B cell (primary cell): ENCODE measurements at regions not wholly inside any gene's neighbourhood (a gene's known extent, or its start where the extent isn't known, plus 50 kb on each side); places are given as distances from the start of the nearest gene placed in this dataset.

Experiments
- ATAC-seq: fragments of 200-7000 bp; cut with Tn5 transposase; one replicate; pipeline ENCODE4 v1.10.0; 2021; ENCODE audit warnings: low read depth, mild to moderate bottlenecking, moderate number of reproducible peaks, moderate library complexity
- CTCF ChIA-PET: fragments of 350-600 bp; sonication (Branson Sonifier 250); formaldehyde crosslinking; loops from one replicate; lab custom pipeline; 2021; ENCODE audit warnings: antibody characterized with exemption, inconsistent platforms; lab: Charles Lee
- POLR2A ChIA-PET: fragments of 350-600 bp; sonication (Branson Sonifier 250); formaldehyde crosslinking; loops from one replicate; lab custom pipeline; 2021; ENCODE audit warnings: antibody characterized with exemption; lab: Charles Lee
- DNase-seq: peaks from one replicate; pipeline ENCODE4 v3.0.0; 2013
- H2AFZ ChIP-seq: 2 replicates; pipeline ENCODE4 v1.6.1; 2012; ENCODE audit warnings: mild to moderate bottlenecking, low read depth, low read length; ENCODE audit not compliant: insufficient read depth, poor library complexity, severe bottlenecking
- H3K27ac ChIP-seq, 2 donors: 1 replicate in 1 of 2; 2 replicates in 1 of 2; pipeline ENCODE4 v1.5.1; 2012 to 2013; ENCODE audit warnings: low read length in 2 of 2, mild to moderate bottlenecking in 2 of 2, moderate library complexity in 1 of 2
- H3K27me3 ChIP-seq, 4 experiments: fragments of 200-600 bp in 1 of 4; sonication (generic) in 1 of 4; replicated peaks in 1 of 4; 1 replicate in 2 of 4; 2 replicates in 2 of 4; pipeline versions ENCODE4 v1.6.1 to v1.7.0; 2013 to 2016; ENCODE audit warnings: low read length in 3 of 4, mild to moderate bottlenecking in 2 of 4, mixed read lengths in 1 of 4, moderate library complexity in 1 of 4; ENCODE audit not compliant: insufficient read depth in 4 of 4, control insufficient read depth in 3 of 4; ENCODE audit errors: control extremely low read depth in 1 of 4
- H3K36me3 ChIP-seq, 2 experiments: replicated peaks in 1 of 2; 1 replicate in 1 of 2; 2 replicates in 1 of 2; pipeline versions ENCODE4 v1.6.1 to v1.7.1; 2013; ENCODE audit warnings: low read length in 1 of 2; ENCODE audit not compliant: insufficient read depth in 2 of 2, control insufficient read depth in 1 of 2; ENCODE audit errors: control extremely low read depth in 1 of 2, extremely low read depth in 1 of 2
- H3K4me1 ChIP-seq, 2 donors: fragments of 200-600 bp in 1 of 2; sonication (generic) in 1 of 2; 1 replicate in 1 of 2; 2 replicates in 1 of 2; pipeline versions ENCODE4 v1.5.1 to v1.6.1; 2013 to 2017; ENCODE audit warnings: low read length in 2 of 2; ENCODE audit not compliant: control insufficient read depth in 2 of 2, insufficient read depth in 2 of 2
- H3K4me2 ChIP-seq: replicated peaks from 2 replicates; pipeline ENCODE3; 2012; ENCODE audit warnings: mild to moderate bottlenecking, low read depth, low read length; ENCODE audit not compliant: poor library complexity, severe bottlenecking
- H3K4me3 ChIP-seq, 5 experiments: fragments of 200-600 bp in 1 of 5; sonication (generic) in 1 of 5; 1 replicate in 3 of 5; 2 replicates in 2 of 5; pipeline versions ENCODE4 v1.5.1 to v1.7.0; 2011 to 2016; ENCODE audit warnings: low read length in 4 of 5, mild to moderate bottlenecking in 4 of 5, low read depth in 2 of 5, control low read depth in 1 of 5, moderate library complexity in 1 of 5; ENCODE audit not compliant: insufficient read depth in 1 of 5; ENCODE audit errors: control extremely low read depth in 1 of 5, extremely low read depth in 1 of 5
- H3K79me2 ChIP-seq: fragments of 200-600 bp; sonication (generic); one replicate; pipeline ENCODE4 v1.6.0; 2016; ENCODE audit warnings: low read length; ENCODE audit not compliant: control insufficient read depth, insufficient read depth
- H3K9ac ChIP-seq: fragments of 200-600 bp; sonication (generic); 2 replicates; pipeline ENCODE4 v1.6.1; 2017; ENCODE audit warnings: mild to moderate bottlenecking, low read length, moderate library complexity
- H3K9me3 ChIP-seq, 3 donors: one replicate each; pipeline versions ENCODE4 v1.6.1 to v1.7.1; 2013; ENCODE audit warnings: low read length in 2 of 3; ENCODE audit not compliant: control insufficient read depth in 2 of 3, insufficient read depth in 1 of 3; ENCODE audit errors: control extremely low read depth in 1 of 3
- H4K20me1 ChIP-seq: 2 replicates; pipeline ENCODE4 v1.6.0; 2012; ENCODE audit warnings: mild to moderate bottlenecking, low read length; ENCODE audit not compliant: insufficient read depth, control insufficient read depth, poor library complexity, severe bottlenecking
- H3K27ac Mint-ChIP-seq: one replicate; pipeline ENCODE4 v1.8.0; 2021; ENCODE audit warnings: mixed read lengths
- H3K27me3 Mint-ChIP-seq: one replicate; pipeline ENCODE4 v1.8.0; 2021; ENCODE audit warnings: mixed read lengths
- H3K4me1 Mint-ChIP-seq: one replicate; pipeline ENCODE4 v1.8.0; 2021; ENCODE audit warnings: mixed read lengths
- H3K4me3 Mint-ChIP-seq: one replicate; pipeline ENCODE4 v1.8.0; 2021; ENCODE audit warnings: mixed read lengths
- H3K9me3 Mint-ChIP-seq: one replicate; pipeline ENCODE4 v1.8.0; 2022; ENCODE audit warnings: mixed read lengths; ENCODE audit not compliant: insufficient read depth
- EZH2 ChIP-seq: IDR thresholded peaks from 2 replicates; pipeline ENCODE4 v1.6.1; 2012; ENCODE audit warnings: borderline replicate concordance, low read depth, mild to moderate bottlenecking, moderate library complexity, low read length; ENCODE audit not compliant: insufficient read depth, poor library complexity, severe bottlenecking
- WGBS: methylation state at CpG from one replicate; pipeline ENCODE4 v1.1.5; 2013; ENCODE audit warnings: missing lambda C conversion rate; ENCODE audit not compliant: insufficient coverage; 5-methylcytosine and 5-hydroxymethylcytosine counted together
- intact Hi-C: fragments of 100-400 bp; cut with micrococcal nuclease; formaldehyde crosslinking; loops from one replicate; pipeline ENCODE4 v1.10.0; 2022
- TF ChIP-seq, protein P1 (sequence below): fragments of 200-600 bp; IDR thresholded peaks from one replicate; pipeline ENCODE4 v1.8.0; 2022; ENCODE audit warnings: antibody characterized with exemption, mild to moderate bottlenecking

GRCh38 chr1:29556657-29557056 lies 320.3 kb downstream of the PTPRU start:
- no peak for DNase-seq
- TF ChIP-seq EZH2: no peak
- TF ChIP-seq, protein P1, sequence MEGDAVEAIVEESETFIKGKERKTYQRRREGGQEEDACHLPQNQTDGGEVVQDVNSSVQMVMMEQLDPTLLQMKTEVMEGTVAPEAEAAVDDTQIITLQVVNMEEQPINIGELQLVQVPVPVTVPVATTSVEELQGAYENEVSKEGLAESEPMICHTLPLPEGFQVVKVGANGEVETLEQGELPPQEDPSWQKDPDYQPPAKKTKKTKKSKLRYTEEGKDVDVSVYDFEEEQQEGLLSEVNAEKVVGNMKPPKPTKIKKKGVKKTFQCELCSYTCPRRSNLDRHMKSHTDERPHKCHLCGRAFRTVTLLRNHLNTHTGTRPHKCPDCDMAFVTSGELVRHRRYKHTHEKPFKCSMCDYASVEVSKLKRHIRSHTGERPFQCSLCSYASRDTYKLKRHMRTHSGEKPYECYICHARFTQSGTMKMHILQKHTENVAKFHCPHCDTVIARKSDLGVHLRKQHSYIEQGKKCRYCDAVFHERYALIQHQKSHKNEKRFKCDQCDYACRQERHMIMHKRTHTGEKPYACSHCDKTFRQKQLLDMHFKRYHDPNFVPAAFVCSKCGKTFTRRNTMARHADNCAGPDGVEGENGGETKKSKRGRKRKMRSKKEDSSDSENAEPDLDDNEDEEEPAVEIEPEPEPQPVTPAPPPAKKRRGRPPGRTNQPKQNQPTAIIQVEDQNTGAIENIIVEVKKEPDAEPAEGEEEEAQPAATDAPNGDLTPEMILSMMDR: no peak
- Histone ChIP-seq H3K4me3 (no peak overlapping the region), H3K36me3 (no peaks in the 10 kb centered on the region), H4K20me1 (no peaks in the 10 kb centered on the region), H3K79me2 (no peaks in the 10 kb centered on the region), H3K4me1 (no peaks in the 10 kb centered on the region), H3K9me3 (peaks cover 0 to 12% (median 0%) of the 10 kb centered on the region in 3 donors), H3K4me2 (no peak overlapping the region), H3K27ac (no peak overlapping the region), H3K9ac (no peak overlapping the region), H3K27me3 (no peaks in the 10 kb centered on the region), H2AFZ (no peak overlapping the region)
- intact Hi-C loops: no loop called here
- Mint-ChIP-seq H3K27me3 (no peaks in the 10 kb centered on the region), H3K4me3 (no peak overlapping the region), H3K4me1 (no peaks in the 10 kb centered on the region), H3K9me3 (no peaks in the 10 kb centered on the region), H3K27ac (no peak overlapping the region)
- ATAC-seq: no peak
- WGBS: 60% methylated on average over 4 of the region's 4 CpGs
- POLR2A ChIA-PET: no interaction called here
- CTCF ChIA-PET: no interaction called here

GRCh38 chr1:29555043-29555620 lies 318.8 kb downstream of the PTPRU start:
- no peaks in the 10 kb centered on the region for H3K27me3 ChIP-seq
- ChIA-PET POLR2A (no interaction called here), CTCF (no interaction called here)
- no peak overlapping the region for H3K4me3 Mint-ChIP-seq
- 69% methylated on average over 8 of the region's 10 CpGs for whole genome bisulfite sequencing
- H2AFZ ChIP-seq: no peak overlapping the region
- no peaks in the 10 kb centered on the region for H3K36me3 ChIP-seq
- H3K27ac Mint-ChIP-seq: no peak overlapping the region
- no peaks in the 10 kb centered on the region for H3K4me1 Mint-ChIP-seq
- DNase-seq: no peak
- no peak overlapping the region for H3K27ac ChIP-seq
- H3K9ac ChIP-seq: no peak overlapping the region
- no peaks in the 10 kb centered on the region for H4K20me1 ChIP-seq
- H3K79me2 ChIP-seq: no peaks in the 10 kb centered on the region
- ATAC-seq: no peak
- no peaks in the 10 kb centered on the region for H3K4me1 ChIP-seq
- TF ChIP-seq, protein P1: no peak
- TF ChIP-seq EZH2: no peak
- peaks cover 0 to 6% (median 0%) of the 10 kb centered on the region in 3 donors for H3K9me3 ChIP-seq
- H3K9me3 Mint-ChIP-seq: no peaks in the 10 kb centered on the region
- no peaks in the 10 kb centered on the region for H3K27me3 Mint-ChIP-seq
- intact Hi-C loops: no loop called here
- no peak overlapping the region for H3K4me3 ChIP-seq
- H3K4me2 ChIP-seq: no peak overlapping the region
